PC-3 (cell line): ENCODE measurements at regions not wholly inside any gene's neighbourhood (a gene's known extent, or its start where the extent isn't known, plus 50 kb on each side); places are given as distances from the start of the nearest gene placed in this dataset.

Experiments used
- CTCF ChIP-seq: fragments of 300-600 bp; sonication (generic); conservative IDR thresholded peaks from 2 replicates; pipeline ENCODE4 v1.5.1; 2017; ENCODE audit warnings: antibody characterized with exemption, low read depth, mild to moderate bottlenecking, low read length
- EZH2 ChIP-seq: fragments of 300-600 bp; sonication (generic); IDR thresholded peaks from one replicate; pipeline ENCODE4 v1.6.1; 2017; ENCODE audit warnings: antibody characterized with exemption, mild to moderate bottlenecking, low read length; ENCODE audit not compliant: unreplicated experiment
- EZH2phosphoT487 ChIP-seq: fragments of 300-600 bp; sonication (generic); IDR thresholded peaks from 2 replicates; pipeline ENCODE4 v1.6.1; 2018; ENCODE audit warnings: mild to moderate bottlenecking, antibody characterized with exemption, low read length, borderline replicate concordance

- no peak for TF ChIP-seq CTCF
- TF ChIP-seq EZH2 = no peak
- no peak for TF ChIP-seq EZH2phosphoT487
Measured at GRCh38 chrX:15143825-15144121, 126.1 kb downstream of the ASB9 start.
